H1 (cell line): ENCODE measurements at regions not wholly inside any gene's neighbourhood (a gene's known extent, or its start where the extent isn't known, plus 50 kb on each side); places are given as distances from the start of the nearest gene placed in this dataset.

Experiments used
- HDAC6 ChIP-seq: IDR thresholded peaks from one replicate; pipeline ENCODE4 v1.7.1; 2012; ENCODE audit warnings: low read depth, mild to moderate bottlenecking, inconsistent platforms, low read length, moderate library complexity
- RNF2 ChIP-seq: fragments of 200-900, 300-1000 bp; sonication (generic); IDR thresholded peaks from 2 replicates; pipeline ENCODE4 v1.7.1; 2016; ENCODE audit warnings: borderline replicate concordance, low read depth, mild to moderate bottlenecking, antibody characterized with exemption, low read length; ENCODE audit not compliant: poor library complexity, severe bottlenecking; ENCODE audit errors: missing control alignments
- SIRT6 ChIP-seq: IDR thresholded peaks from one replicate; pipeline ENCODE4 v1.7.1; 2012; ENCODE audit warnings: low read length, inconsistent platforms
- SP1 ChIP-seq: IDR thresholded peaks from 2 replicates; pipeline ENCODE4 v1.6.1; 2011; ENCODE audit warnings: low read depth, low read length
- TF ChIP-seq, protein P1 (sequence below): fragments of 300-600 bp; sonication (generic); IDR thresholded peaks from 2 replicates; pipeline ENCODE4 v1.7.1; 2012; ENCODE audit warnings: low read length, moderate library complexity, mild to moderate bottlenecking, inconsistent platforms; ENCODE audit not compliant: insufficient replicate concordance

- TF ChIP-seq, protein P1, sequence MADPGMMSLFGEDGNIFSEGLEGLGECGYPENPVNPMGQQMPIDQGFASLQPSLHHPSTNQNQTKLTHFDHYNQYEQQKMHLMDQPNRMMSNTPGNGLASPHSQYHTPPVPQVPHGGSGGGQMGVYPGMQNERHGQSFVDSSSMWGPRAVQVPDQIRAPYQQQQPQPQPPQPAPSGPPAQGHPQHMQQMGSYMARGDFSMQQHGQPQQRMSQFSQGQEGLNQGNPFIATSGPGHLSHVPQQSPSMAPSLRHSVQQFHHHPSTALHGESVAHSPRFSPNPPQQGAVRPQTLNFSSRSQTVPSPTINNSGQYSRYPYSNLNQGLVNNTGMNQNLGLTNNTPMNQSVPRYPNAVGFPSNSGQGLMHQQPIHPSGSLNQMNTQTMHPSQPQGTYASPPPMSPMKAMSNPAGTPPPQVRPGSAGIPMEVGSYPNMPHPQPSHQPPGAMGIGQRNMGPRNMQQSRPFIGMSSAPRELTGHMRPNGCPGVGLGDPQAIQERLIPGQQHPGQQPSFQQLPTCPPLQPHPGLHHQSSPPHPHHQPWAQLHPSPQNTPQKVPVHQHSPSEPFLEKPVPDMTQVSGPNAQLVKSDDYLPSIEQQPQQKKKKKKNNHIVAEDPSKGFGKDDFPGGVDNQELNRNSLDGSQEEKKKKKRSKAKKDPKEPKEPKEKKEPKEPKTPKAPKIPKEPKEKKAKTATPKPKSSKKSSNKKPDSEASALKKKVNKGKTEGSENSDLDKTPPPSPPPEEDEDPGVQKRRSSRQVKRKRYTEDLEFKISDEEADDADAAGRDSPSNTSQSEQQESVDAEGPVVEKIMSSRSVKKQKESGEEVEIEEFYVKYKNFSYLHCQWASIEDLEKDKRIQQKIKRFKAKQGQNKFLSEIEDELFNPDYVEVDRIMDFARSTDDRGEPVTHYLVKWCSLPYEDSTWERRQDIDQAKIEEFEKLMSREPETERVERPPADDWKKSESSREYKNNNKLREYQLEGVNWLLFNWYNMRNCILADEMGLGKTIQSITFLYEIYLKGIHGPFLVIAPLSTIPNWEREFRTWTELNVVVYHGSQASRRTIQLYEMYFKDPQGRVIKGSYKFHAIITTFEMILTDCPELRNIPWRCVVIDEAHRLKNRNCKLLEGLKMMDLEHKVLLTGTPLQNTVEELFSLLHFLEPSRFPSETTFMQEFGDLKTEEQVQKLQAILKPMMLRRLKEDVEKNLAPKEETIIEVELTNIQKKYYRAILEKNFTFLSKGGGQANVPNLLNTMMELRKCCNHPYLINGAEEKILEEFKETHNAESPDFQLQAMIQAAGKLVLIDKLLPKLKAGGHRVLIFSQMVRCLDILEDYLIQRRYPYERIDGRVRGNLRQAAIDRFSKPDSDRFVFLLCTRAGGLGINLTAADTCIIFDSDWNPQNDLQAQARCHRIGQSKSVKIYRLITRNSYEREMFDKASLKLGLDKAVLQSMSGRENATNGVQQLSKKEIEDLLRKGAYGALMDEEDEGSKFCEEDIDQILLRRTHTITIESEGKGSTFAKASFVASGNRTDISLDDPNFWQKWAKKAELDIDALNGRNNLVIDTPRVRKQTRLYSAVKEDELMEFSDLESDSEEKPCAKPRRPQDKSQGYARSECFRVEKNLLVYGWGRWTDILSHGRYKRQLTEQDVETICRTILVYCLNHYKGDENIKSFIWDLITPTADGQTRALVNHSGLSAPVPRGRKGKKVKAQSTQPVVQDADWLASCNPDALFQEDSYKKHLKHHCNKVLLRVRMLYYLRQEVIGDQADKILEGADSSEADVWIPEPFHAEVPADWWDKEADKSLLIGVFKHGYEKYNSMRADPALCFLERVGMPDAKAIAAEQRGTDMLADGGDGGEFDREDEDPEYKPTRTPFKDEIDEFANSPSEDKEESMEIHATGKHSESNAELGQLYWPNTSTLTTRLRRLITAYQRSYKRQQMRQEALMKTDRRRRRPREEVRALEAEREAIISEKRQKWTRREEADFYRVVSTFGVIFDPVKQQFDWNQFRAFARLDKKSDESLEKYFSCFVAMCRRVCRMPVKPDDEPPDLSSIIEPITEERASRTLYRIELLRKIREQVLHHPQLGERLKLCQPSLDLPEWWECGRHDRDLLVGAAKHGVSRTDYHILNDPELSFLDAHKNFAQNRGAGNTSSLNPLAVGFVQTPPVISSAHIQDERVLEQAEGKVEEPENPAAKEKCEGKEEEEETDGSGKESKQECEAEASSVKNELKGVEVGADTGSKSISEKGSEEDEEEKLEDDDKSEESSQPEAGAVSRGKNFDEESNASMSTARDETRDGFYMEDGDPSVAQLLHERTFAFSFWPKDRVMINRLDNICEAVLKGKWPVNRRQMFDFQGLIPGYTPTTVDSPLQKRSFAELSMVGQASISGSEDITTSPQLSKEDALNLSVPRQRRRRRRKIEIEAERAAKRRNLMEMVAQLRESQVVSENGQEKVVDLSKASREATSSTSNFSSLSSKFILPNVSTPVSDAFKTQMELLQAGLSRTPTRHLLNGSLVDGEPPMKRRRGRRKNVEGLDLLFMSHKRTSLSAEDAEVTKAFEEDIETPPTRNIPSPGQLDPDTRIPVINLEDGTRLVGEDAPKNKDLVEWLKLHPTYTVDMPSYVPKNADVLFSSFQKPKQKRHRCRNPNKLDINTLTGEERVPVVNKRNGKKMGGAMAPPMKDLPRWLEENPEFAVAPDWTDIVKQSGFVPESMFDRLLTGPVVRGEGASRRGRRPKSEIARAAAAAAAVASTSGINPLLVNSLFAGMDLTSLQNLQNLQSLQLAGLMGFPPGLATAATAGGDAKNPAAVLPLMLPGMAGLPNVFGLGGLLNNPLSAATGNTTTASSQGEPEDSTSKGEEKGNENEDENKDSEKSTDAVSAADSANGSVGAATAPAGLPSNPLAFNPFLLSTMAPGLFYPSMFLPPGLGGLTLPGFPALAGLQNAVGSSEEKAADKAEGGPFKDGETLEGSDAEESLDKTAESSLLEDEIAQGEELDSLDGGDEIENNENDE: no peak
- TF ChIP-seq HDAC6 (no peak), SIRT6 (no peak), RNF2 (no peak), SP1 (no peak)
Observed at GRCh38 chr1:82464362-82465001, 663.7 kb downstream of the ADGRL2 start (continued).
